ENCODE measurements at regions not wholly inside any gene's neighbourhood (a gene's known extent, or its start where the extent isn't known, plus 50 kb on each side); places are given as distances from the start of the nearest gene placed in this dataset.
"Not testable (repeated sequence)": the region's sequence is repeated elsewhere in the genome, so short reads cannot be mapped to it uniquely, and the experiment has no call there.

DNA sequence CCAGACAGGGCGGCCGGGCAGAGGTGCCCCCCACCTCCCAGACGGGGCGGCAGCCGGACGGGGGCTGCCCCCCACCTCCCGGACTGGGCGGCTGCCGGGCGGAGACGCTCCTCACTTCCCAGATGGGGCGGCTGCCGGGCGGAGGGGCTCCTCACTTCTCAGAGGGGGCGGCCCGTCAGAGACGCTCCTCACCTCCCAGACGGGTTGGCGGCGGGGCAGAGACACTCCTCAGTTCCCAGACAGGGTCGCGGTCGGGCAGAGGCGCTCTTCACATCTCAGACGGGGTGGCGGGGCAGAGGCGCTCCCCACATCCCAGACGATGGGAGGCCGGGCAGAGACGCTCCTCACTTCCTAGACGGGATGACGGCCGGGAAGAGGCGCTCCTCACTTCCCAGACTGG is 68.5 kb upstream of the GPC4 start:
- not testable (repeated sequence) for ATAC-seq

DNA sequence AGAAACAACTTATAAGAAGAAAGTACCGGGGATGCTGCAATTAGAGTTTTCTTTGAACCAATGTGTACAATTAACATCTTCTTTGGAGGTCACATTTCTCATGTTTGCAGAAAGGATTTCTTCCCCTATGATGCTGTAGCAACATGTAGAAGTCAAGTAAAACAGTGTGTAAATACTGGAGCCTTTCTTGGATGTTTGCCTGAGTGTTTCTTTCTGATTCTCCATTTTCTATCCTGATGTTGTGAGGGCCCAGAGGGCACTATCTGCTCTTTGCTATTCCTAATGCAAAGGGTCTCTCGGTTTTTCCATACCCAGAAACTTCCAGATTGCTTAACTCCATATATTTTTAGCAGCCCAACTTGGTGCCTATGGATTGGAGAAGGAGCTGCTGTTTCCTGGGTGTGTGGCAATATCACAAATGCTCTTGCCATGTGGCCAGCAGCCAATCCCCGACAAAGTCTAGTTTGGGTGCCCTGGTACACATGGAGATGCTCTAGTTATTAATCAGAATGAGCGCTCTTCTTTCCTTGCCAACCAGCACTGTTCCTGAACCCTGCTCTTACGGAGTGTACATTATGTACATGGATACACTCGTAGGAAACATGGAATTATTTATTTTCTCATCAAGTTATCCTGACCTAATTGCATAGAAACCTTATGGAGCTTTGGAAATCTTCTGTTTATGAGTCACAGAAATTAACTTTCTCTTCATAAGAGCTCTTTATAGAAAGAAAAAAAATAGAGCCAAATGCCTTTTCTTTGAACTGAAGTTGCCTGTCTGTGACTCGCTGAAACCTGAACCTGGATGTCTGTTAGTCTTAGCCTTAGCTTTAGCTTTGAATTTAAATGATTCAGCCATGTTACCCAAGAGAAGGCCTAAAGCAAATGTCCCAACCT is 67.0 kb upstream of the GPC4 start:
- ATAC-seq: peak; percentile 62

DNA sequence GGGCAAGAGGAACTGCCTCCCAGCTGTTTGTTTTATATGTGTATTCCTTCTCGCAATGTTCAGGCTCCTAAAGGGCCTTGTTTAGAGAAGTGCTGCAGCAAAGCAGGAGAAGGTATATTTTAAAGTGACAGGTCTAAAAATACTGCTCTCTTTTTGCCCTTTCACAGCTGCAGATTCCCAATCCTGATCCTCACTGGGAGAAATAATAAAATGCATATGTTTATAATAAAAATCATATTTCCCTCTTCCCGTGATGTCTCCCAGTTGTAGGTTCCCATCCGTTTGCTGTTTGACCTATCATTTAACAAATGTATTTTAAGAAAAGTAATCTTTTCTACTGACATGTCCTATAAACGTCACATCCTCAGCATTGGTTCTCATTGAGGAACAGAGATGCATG is 62.7 kb upstream of the GPC4 start:
- ATAC-seq: no peak

DNA sequence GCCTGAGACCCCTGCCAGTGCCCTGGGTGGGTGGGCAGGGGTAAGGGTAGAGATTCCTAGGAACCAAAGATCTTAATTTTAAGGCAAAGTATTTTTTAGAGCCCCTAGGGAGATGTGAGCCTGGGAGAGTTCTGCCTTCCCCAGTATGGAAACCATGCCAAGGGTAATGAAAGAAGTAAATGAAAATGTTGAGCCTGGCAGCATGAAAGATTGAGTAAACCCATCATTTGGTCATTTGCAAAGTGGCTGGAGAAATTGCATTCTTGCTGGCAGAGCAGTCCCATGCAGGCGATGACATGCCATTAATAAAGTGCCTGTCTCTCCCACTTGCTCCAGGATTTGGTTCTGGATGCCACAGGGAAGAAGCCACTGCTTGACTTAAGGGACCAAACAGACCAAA is 60.7 kb upstream of the GPC4 start:
- ATAC-seq: no peak

DNA sequence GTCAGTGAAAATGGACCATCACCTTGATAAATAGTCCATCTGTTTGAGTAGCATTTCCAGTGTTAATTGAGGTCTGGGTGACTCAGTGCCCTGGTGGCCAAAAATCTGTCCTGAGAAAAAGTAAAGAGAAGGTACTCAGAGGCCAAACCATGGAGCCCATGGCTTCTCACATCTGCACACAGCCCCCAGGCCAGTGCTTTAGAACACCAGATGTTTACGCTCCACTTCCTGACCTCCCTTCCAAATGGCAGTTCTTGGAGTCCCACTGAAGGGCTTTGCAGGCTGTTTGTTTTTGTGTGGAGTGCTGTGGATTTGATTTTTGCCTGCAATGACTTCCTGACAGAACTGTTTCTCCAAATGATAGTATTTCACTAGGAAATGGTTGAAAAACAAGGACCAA is 60.2 kb upstream of the GPC4 start:
- ATAC-seq: no peak

DNA sequence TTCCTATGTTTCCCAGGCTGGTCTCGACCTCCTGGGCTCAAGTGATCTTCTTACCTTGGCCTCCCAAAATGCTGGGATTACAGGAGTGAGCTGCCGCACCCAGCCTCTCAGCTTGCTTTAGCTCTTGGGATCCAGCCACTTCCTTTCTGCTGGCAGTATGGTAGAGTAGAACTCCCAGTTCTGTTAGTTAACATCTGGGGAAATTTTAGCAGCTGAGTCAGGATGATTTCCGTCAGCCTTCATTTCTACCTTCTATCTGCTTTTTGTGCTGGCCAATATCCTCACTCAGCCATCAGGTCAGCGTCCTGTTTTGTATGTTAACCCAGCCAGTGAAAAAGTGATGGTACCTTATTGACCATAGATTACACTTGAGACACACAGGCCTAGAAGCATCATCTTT is 59.3 kb upstream of the GPC4 start:
- ATAC-seq: no peak

DNA sequence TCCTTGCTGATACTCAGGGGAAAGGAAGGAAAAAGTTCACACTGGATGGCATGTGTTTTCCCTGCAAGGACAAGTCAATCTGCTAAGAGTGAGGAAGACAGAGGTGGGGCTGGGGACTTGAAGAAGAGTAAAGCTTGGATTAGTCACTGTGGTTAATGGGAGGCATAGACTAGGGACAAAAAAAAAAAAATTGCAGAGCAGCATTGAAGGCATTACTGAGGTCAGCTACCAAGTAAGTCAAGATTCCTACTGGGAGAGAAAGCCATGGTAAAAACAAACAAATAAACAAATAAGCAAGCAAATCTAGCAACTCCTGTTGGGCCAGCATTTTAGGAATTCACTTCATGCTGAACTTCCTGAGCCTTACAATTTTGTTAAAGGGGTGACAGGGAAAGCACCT is 58.2 kb upstream of the GPC4 start:
- no peak for ATAC-seq

DNA sequence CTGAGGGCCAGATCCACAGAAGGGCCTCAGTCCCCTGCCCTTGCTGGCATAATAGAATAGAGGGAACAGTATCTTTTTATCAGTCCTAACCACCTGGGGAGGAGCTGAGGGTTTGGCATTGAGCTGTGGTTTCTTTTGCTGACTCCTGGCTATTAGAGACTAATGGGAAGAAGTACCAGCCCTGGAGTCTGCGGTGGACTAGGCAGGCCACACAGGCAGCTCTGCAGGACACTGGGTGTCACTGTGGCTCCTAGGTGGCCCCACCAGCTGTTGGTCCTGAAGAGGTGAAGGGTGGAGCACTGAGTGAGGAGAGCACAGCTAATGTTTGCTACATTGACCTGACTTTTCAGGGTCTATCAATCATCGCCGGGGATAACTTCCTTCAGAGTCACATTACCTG is 52.8 kb upstream of the GPC4 start:
- ATAC-seq: no peak

DNA sequence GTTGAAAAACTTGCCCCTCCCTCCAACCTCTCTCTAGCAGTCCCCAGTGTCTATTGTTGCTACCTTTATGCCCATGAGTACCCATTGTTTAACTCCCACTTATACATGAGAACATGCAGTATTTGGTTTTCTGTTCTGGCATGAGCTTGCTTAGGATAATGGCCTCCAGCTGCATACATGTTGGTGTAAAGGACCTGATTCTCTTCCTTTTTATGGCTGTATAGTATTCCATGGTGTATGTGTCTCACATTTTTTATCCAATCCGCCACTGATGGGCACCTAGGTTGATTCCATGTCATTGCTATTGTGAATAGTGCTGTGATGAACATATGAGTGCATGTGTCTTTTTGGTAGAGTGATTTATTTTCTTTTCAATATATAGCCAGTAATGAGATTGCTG is 50.0 kb upstream of the GPC4 start:
- no peak for ATAC-seq

All from esophagus mucosa (tissue), 1 donor.